Chondrocyte (in vitro differentiated cells): ENCODE measurements at regions not wholly inside any gene's neighbourhood (a gene's known extent, or its start where the extent isn't known, plus 50 kb on each side); places are given as distances from the start of the nearest gene placed in this dataset.

ENCODE experiments used
- DNase-seq: peaks from one replicate; pipeline ENCODE4 v3.0.0; 2021; ENCODE audit warnings: mixed read lengths, low spot score
- H3K27ac Mint-ChIP-seq: one replicate; pipeline ENCODE4 v1.8.0; 2021; ENCODE audit warnings: mild to moderate bottlenecking, moderate library complexity, mixed read lengths; ENCODE audit not compliant: unreplicated experiment
- H3K27me3 Mint-ChIP-seq: 2 replicates; pipeline ENCODE4 v1.8.0; 2021; ENCODE audit warnings: low read depth, mixed read lengths
- H3K36me3 Mint-ChIP-seq: 2 replicates; pipeline ENCODE4 v1.8.0; 2021; ENCODE audit warnings: low read depth, mixed read lengths
- H3K4me1 Mint-ChIP-seq: 2 replicates; pipeline ENCODE4 v1.8.0; 2021; ENCODE audit warnings: low read depth, mild to moderate bottlenecking, mixed read lengths
- H3K4me3 Mint-ChIP-seq: one replicate; pipeline ENCODE4 v1.8.0; 2021; ENCODE audit warnings: mild to moderate bottlenecking, moderate library complexity, mixed read lengths; ENCODE audit not compliant: unreplicated experiment
- H3K9me3 Mint-ChIP-seq: 2 replicates; pipeline ENCODE4 v1.8.0; 2021; ENCODE audit warnings: low read depth, mixed read lengths
- CTCF ChIP-seq: fragments of 200-600 bp; sonication (generic); IDR thresholded peaks from 2 replicates; pipeline ENCODE4 v1.5.0; 2021; ENCODE audit warnings: antibody characterized with exemption, mild to moderate bottlenecking, moderate library complexity

GRCh38 chr6:14436592-14437132 is 319.1 kb downstream of the CD83 start:
- Mint-ChIP-seq H3K9me3 (no peaks in the 10 kb centered on the region), H3K4me1 (peaks cover 14% of the 10 kb centered on the region), H3K27ac (no peak overlapping the region), H3K36me3 (no peaks in the 10 kb centered on the region), H3K4me3 (no peak overlapping the region), H3K27me3 (no peaks in the 10 kb centered on the region)
- no peak for DNase-seq
- TF ChIP-seq CTCF, result no peak

GRCh38 chr6:14439419-14439818 is 321.8 kb downstream of the CD83 start:
- Mint-ChIP-seq H3K4me3 (no peak overlapping the region), H3K36me3 (no peaks in the 10 kb centered on the region), H3K9me3 (no peaks in the 10 kb centered on the region), H3K27me3 (no peaks in the 10 kb centered on the region), H3K4me1 (peaks cover 14% of the 10 kb centered on the region), H3K27ac (no peak overlapping the region)
- no peak for DNase-seq
- TF ChIP-seq CTCF, result no peak

GRCh38 chr6:14440215-14440910 is 322.8 kb downstream of the CD83 start:
- Mint-ChIP-seq H3K4me3 (no peak overlapping the region), H3K27me3 (no peaks in the 10 kb centered on the region), H3K9me3 (no peaks in the 10 kb centered on the region), H3K4me1 (peaks cover 14% of the 10 kb centered on the region), H3K27ac (no peak overlapping the region), H3K36me3 (no peaks in the 10 kb centered on the region)
- DNase-seq, result no peak
- no peak for TF ChIP-seq CTCF

GRCh38 chr6:14440940-14441781 is 323.6 kb downstream of the CD83 start:
- no peak overlapping the region for H3K4me3 Mint-ChIP-seq
- no peak for DNase-seq
- TF ChIP-seq CTCF, result no peak
- no peak overlapping the region for H3K27ac Mint-ChIP-seq
- no peaks in the 10 kb centered on the region for H3K9me3 Mint-ChIP-seq
- peaks cover 14% of the 10 kb centered on the region for H3K4me1 Mint-ChIP-seq
- no peaks in the 10 kb centered on the region for H3K27me3 Mint-ChIP-seq
- H3K36me3 Mint-ChIP-seq, result no peaks in the 10 kb centered on the region

GRCh38 chr6:14442242-14442641 is 324.7 kb downstream of the CD83 start:
- Mint-ChIP-seq H3K4me3 (no peak overlapping the region), H3K27ac (no peak overlapping the region), H3K9me3 (no peaks in the 10 kb centered on the region), H3K36me3 (no peaks in the 10 kb centered on the region), H3K27me3 (no peaks in the 10 kb centered on the region), H3K4me1 (peaks cover 14% of the 10 kb centered on the region)
- DNase-seq, result no peak
- TF ChIP-seq CTCF, result no peak
